ENCODE measurements at regions not wholly inside any gene's neighbourhood (a gene's known extent, or its start where the extent isn't known, plus 50 kb on each side); places are given as distances from the start of the nearest gene placed in this dataset.
"Not testable (repeated sequence)": the region's sequence is repeated elsewhere in the genome, so short reads cannot be mapped to it uniquely, and the experiment has no call there.

GRCh38 chr6:113719064-113719463 is 138.1 kb upstream of the MARCKS start:
- Histone ChIP-seq H3K36me3 (ENCODE audit: control insufficient read depth, insufficient read depth, low read length) (no peaks in the 10 kb centered on the region), H3K4me3 (ENCODE audit: extremely low read depth, insufficient read depth, low read length, poor library complexity, severe bottlenecking) (no peak overlapping the region), H3K27ac (ENCODE audit: low read depth, low read length, severe bottlenecking) (no peak overlapping the region), H3K9me3 (ENCODE audit: control insufficient read depth, low read length) (no peaks in the 10 kb centered on the region), H3K4me1 (ENCODE audit: control insufficient read depth, insufficient read depth, low read length, poor library complexity, severe bottlenecking) (no peaks in the 10 kb centered on the region)
- 100% methylated on average over 1 of the region's 2 CpGs; no CpG with 5 or more reads in 1 of the 2 experiments for WGBS, 2 experiments (ENCODE audit: insufficient coverage in 2 of 2)

GRCh38 chr6:113719545-113719944 is 137.6 kb upstream of the MARCKS start:
- no peaks in the 10 kb centered on the region for H3K9me3 ChIP-seq (ENCODE audit: control insufficient read depth, low read length)
- no peaks in the 10 kb centered on the region for H3K36me3 ChIP-seq (ENCODE audit: control insufficient read depth, insufficient read depth, low read length)
- no peak overlapping the region for H3K4me3 ChIP-seq (ENCODE audit: extremely low read depth, insufficient read depth, low read length, poor library complexity, severe bottlenecking)
- no peaks in the 10 kb centered on the region for H3K4me1 ChIP-seq (ENCODE audit: control insufficient read depth, insufficient read depth, low read length, poor library complexity, severe bottlenecking)
- WGBS, 2 experiments (ENCODE audit: insufficient coverage in 2 of 2), result 94% methylated on average over 3 of the region's 4 CpGs; no CpG with 5 or more reads in 1 of the 2 experiments
- H3K27ac ChIP-seq (ENCODE audit: low read depth, low read length, severe bottlenecking), result no peak overlapping the region

GRCh38 chr6:113723182-113723581 is 134.0 kb upstream of the MARCKS start:
- H3K4me1 ChIP-seq (ENCODE audit: control insufficient read depth, insufficient read depth, low read length, poor library complexity, severe bottlenecking), result peaks cover 5% of the 10 kb centered on the region
- 50 to 76% methylated on average over 3 of the region's 4 CpGs for WGBS, 2 experiments (ENCODE audit: insufficient coverage in 2 of 2)
- H3K27ac ChIP-seq (ENCODE audit: low read depth, low read length, severe bottlenecking), result peak overlapping the region; percentile 23

GRCh38 chr6:113724927-113725326 is 132.2 kb upstream of the MARCKS start:
- not testable (repeated sequence) for H3K36me3 ChIP-seq (ENCODE audit: control insufficient read depth, insufficient read depth, low read length); H3K4me1 ChIP-seq (ENCODE audit: control insufficient read depth, insufficient read depth, low read length, poor library complexity, severe bottlenecking); H3K4me3 ChIP-seq (ENCODE audit: extremely low read depth, insufficient read depth, low read length, poor library complexity, severe bottlenecking); H3K27ac ChIP-seq (ENCODE audit: low read depth, low read length, severe bottlenecking); H3K9me3 ChIP-seq (ENCODE audit: control insufficient read depth, low read length)
- WGBS, 2 experiments (ENCODE audit: insufficient coverage in 2 of 2), result 80% methylated on average over 1 of the region's 2 CpGs; no CpG with 5 or more reads in 1 of the 2 experiments

More at GRCh38 chr6:113723182-113723581, 134.0 kb upstream of the MARCKS start:
- no peaks in the 10 kb centered on the region for H3K9me3 ChIP-seq (ENCODE audit: control insufficient read depth, low read length)
- no peak overlapping the region for H3K4me3 ChIP-seq (ENCODE audit: extremely low read depth, insufficient read depth, low read length, poor library complexity, severe bottlenecking)
- H3K36me3 ChIP-seq (ENCODE audit: control insufficient read depth, insufficient read depth, low read length), result no peaks in the 10 kb centered on the region

- Histone ChIP-seq H3K9me3 (ENCODE audit: control insufficient read depth, low read length) (no peaks in the 10 kb centered on the region), H3K27ac (ENCODE audit: low read depth, low read length, severe bottlenecking) (no peak overlapping the region), H3K4me1 (ENCODE audit: control insufficient read depth, insufficient read depth, low read length, poor library complexity, severe bottlenecking) (peaks cover 2% of the 10 kb centered on the region), H3K4me3 (ENCODE audit: extremely low read depth, insufficient read depth, low read length, poor library complexity, severe bottlenecking) (no peak overlapping the region), H3K36me3 (ENCODE audit: control insufficient read depth, insufficient read depth, low read length) (no peaks in the 10 kb centered on the region)
- no CpG with 5 or more reads among the region's 3 CpGs for WGBS, 2 experiments (ENCODE audit: insufficient coverage in 2 of 2)
These were observed 125.6 kb upstream of the MARCKS start for GRCh38 chr6:113731541-113731940.

- no peak overlapping the region for H3K27ac ChIP-seq (ENCODE audit: low read depth, low read length, severe bottlenecking)
- no peaks in the 10 kb centered on the region for H3K9me3 ChIP-seq (ENCODE audit: control insufficient read depth, low read length)
- 86 to 87% methylated on average over 1 to 4 of the region's 4 CpGs for WGBS, 2 experiments (ENCODE audit: insufficient coverage in 2 of 2)
- H3K36me3 ChIP-seq (ENCODE audit: control insufficient read depth, insufficient read depth, low read length), result no peaks in the 10 kb centered on the region
- H3K4me1 ChIP-seq (ENCODE audit: control insufficient read depth, insufficient read depth, low read length, poor library complexity, severe bottlenecking), result no peaks in the 10 kb centered on the region
- H3K4me3 ChIP-seq (ENCODE audit: extremely low read depth, insufficient read depth, low read length, poor library complexity, severe bottlenecking), result no peak overlapping the region
These were observed 124.7 kb upstream of the MARCKS start for GRCh38 chr6:113732384-113732966.

GRCh38 chr6:113733381-113733780 is 123.8 kb upstream of the MARCKS start:
- H3K36me3 ChIP-seq (ENCODE audit: control insufficient read depth, insufficient read depth, low read length), result no peaks in the 10 kb centered on the region
- H3K4me3 ChIP-seq (ENCODE audit: extremely low read depth, insufficient read depth, low read length, poor library complexity, severe bottlenecking), result no peak overlapping the region
- no peak overlapping the region for H3K27ac ChIP-seq (ENCODE audit: low read depth, low read length, severe bottlenecking)
- no peaks in the 10 kb centered on the region for H3K9me3 ChIP-seq (ENCODE audit: control insufficient read depth, low read length)
- WGBS, 2 experiments (ENCODE audit: insufficient coverage in 2 of 2), result 100% methylated on average over 1 to 2 of the region's 3 CpGs
- no peaks in the 10 kb centered on the region for H3K4me1 ChIP-seq (ENCODE audit: control insufficient read depth, insufficient read depth, low read length, poor library complexity, severe bottlenecking)

- H3K9me3 ChIP-seq (ENCODE audit: control insufficient read depth, low read length), result no peaks in the 10 kb centered on the region
- H3K36me3 ChIP-seq (ENCODE audit: control insufficient read depth, insufficient read depth, low read length), result no peaks in the 10 kb centered on the region
- H3K4me3 ChIP-seq (ENCODE audit: extremely low read depth, insufficient read depth, low read length, poor library complexity, severe bottlenecking), result no peak overlapping the region
- no peaks in the 10 kb centered on the region for H3K4me1 ChIP-seq (ENCODE audit: control insufficient read depth, insufficient read depth, low read length, poor library complexity, severe bottlenecking)
- H3K27ac ChIP-seq (ENCODE audit: low read depth, low read length, severe bottlenecking), result no peak overlapping the region
- WGBS, 2 experiments (ENCODE audit: insufficient coverage in 2 of 2), result 92 to 94% methylated on average over 2 of the region's 3 CpGs
These were observed 122.2 kb upstream of the MARCKS start for GRCh38 chr6:113734982-113735381.

- Histone ChIP-seq H3K4me1 (ENCODE audit: control insufficient read depth, insufficient read depth, low read length, poor library complexity, severe bottlenecking) (no peaks in the 10 kb centered on the region), H3K27ac (ENCODE audit: low read depth, low read length, severe bottlenecking) (no peak overlapping the region), H3K36me3 (ENCODE audit: control insufficient read depth, insufficient read depth, low read length) (no peaks in the 10 kb centered on the region), H3K4me3 (ENCODE audit: extremely low read depth, insufficient read depth, low read length, poor library complexity, severe bottlenecking) (no peak overlapping the region), H3K9me3 (ENCODE audit: control insufficient read depth, low read length) (no peaks in the 10 kb centered on the region)
- 78 to 83% methylated on average over 1 of the region's 3 CpGs for WGBS, 2 experiments (ENCODE audit: insufficient coverage in 2 of 2)
These were observed 121.7 kb upstream of the MARCKS start for GRCh38 chr6:113735491-113735890.

GRCh38 chr6:113736978-113737377 is 120.2 kb upstream of the MARCKS start:
- H3K27ac ChIP-seq (ENCODE audit: low read depth, low read length, severe bottlenecking), result no peak overlapping the region
- H3K9me3 ChIP-seq (ENCODE audit: control insufficient read depth, low read length), result no peaks in the 10 kb centered on the region
- H3K4me3 ChIP-seq (ENCODE audit: extremely low read depth, insufficient read depth, low read length, poor library complexity, severe bottlenecking), result no peak overlapping the region
- H3K4me1 ChIP-seq (ENCODE audit: control insufficient read depth, insufficient read depth, low read length, poor library complexity, severe bottlenecking), result no peaks in the 10 kb centered on the region
- H3K36me3 ChIP-seq (ENCODE audit: control insufficient read depth, insufficient read depth, low read length), result no peaks in the 10 kb centered on the region

- H3K27ac ChIP-seq (ENCODE audit: low read depth, low read length, severe bottlenecking), result no peak overlapping the region
- H3K9me3 ChIP-seq (ENCODE audit: control insufficient read depth, low read length), result no peaks in the 10 kb centered on the region
- WGBS, 2 experiments (ENCODE audit: insufficient coverage in 2 of 2), result 96 to 100% methylated on average over 2 to 3 of the region's 4 CpGs
- H3K36me3 ChIP-seq (ENCODE audit: control insufficient read depth, insufficient read depth, low read length), result no peaks in the 10 kb centered on the region
- H3K4me1 ChIP-seq (ENCODE audit: control insufficient read depth, insufficient read depth, low read length, poor library complexity, severe bottlenecking), result no peaks in the 10 kb centered on the region
- H3K4me3 ChIP-seq (ENCODE audit: extremely low read depth, insufficient read depth, low read length, poor library complexity, severe bottlenecking), result no peak overlapping the region
These were observed 118.0 kb upstream of the MARCKS start for GRCh38 chr6:113739041-113739655.
